A172 (cell line): ENCODE measurements at regions not wholly inside any gene's neighbourhood (a gene's known extent, or its start where the extent isn't known, plus 50 kb on each side); places are given as distances from the start of the nearest gene placed in this dataset.
"Not testable (repeated sequence)": the region's sequence is repeated elsewhere in the genome, so short reads cannot be mapped to it uniquely, and the experiment has no call there.

Source experiments
- DNase-seq: peaks from one replicate; pipeline ENCODE4 v3.0.0-alpha.2; 2015; ENCODE audit warnings: low spot score

DNA sequence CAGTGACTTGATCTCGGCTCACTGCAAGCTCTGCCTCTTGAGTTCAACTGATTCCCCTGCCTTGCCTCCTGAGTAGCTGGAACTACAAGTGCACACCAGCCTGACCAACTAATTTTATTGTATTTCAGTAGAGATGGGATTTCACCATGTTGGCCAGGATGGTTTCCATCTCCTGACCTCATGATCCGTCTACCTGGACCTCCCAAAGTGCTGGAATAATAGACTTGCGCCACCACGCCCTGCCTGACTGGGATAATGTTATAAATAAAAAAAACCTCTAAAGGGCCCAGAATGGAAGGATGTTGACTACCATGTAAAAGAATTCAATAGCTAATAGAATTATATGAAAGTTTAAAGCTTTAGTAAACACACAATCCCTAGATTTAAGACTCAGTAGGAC, 91.9 kb downstream of the TSPY10 start:
- DNase-seq: no peak

DNA sequence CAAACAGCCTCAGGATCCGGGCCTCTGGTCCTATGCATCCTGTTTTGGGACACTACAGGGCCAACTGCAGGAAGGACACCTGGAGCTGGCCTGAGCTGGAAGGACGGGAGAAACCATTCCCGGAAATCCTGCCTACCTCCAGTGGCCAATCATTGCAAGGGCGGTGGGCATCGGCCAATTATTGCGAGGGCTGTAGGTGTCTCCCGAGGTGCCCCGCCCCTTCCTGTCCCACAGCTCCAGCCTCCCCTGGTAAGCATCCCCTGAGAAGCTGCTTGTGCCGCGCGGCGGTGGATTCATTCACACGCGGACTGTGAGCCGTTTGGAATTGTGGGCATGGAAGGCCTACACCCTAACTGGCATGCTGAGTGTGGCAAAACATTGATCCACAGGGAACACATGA, 95.5 kb downstream of the TSPY10 start:
- DNase-seq: peak; percentile 3

DNA sequence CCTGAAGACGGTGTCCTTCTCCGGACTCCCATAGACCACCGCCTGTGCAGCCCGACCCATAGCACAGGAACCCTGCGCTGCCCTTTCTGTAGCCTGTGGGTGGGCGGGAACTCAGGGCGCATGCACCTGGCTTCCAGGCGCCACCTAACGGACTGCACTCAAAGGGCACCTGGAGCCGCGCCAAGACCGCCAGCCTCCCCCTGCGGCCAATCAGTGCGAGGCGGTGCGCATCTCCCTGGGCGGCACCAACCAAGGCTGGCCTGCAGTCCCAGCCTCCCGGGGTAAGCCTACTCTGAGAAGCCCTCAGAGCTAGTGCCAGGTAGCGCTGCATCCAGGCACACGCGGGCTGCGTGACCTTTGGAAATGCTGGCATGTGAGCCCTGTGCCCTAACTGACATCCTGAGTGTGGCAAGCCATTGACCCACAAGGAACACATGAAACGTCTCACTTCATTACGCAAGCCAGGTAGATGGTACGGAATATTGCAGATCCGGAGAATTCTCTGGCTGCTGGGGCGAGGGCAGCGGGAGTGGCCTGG, 113.0 kb downstream of the TSPY10 start:
- DNase-seq: not testable (repeated sequence)

DNA sequence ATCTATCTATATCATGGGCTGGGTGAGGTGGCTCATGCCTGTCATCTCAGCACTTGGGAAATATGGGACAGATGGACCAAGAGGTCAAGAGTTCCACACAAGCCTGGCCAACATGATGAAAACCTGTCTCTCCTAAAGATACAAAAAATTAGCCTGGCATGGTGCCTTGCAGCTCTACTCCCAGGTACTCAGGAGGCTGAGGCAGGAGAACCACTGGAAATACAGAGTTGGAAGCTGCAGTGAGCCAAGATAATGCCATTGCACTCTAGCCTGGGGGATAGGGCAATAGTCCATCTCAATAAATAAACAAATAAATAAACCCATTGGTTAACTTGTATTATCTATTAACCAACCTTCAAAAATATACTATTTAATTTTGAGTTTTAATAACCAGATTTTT, 138.5 kb downstream of the TSPY10 start:
- not testable (repeated sequence) for DNase-seq

DNA sequence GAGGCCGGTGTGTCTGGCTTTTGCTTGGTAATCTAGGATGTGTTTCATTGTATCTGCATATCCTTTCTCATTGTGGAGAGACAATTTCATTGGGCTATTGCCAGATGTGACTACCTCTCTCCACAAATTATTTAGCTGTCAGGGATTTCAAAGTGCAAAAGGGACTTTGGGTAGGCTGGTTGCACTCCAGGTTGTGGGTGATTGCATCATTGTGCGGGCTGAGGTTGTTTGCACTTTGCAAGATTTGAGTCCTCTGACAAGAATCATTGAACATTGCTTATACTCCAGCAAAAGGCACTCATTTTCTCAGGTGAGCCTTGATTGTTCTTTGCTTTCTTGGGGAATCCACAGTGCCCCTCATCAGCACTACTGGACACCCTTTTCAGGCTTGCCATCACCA, 164.8 kb downstream of the TSPY10 start:
- not testable (repeated sequence) for DNase-seq

DNA sequence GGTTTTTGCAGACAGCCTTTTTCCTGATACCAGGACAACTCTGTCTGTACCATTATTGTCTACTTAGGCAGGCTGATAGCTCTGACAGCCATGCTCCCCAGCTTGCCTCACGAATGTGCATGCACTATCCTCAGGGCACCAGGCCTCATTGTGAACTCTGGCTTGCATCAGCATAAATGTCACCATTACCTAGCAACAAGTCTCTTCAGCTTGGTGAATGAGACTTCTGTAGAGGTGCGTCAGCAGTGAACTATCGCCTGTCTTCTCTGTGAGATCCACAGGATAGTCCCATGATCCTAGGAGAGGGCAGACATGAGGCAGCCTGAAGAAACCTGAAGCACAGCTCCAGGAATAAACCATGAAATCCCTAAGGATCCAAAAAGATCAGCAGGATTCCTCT, 189.3 kb downstream of the TSPY10 start:
- not testable (repeated sequence) for DNase-seq

DNA sequence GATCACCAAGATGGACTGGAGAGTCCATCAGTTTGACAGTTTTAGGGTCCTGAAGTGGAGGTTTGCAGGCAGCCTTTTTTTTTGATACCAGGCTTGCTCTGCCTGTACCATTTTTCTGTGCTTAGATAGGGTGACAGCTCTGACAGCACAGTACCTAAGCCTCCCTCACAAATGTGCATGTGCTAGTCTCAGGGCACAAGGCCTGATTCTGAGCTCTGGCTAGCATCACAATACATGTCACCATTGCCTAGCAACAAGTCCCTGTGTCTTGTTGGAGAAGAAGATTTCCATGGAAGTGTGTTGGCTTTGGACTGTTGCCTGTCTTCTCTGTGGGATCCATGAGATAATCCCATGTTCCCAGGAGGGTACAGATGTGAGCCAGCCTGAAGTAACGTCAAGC, 191.1 kb downstream of the TSPY10 start:
- not testable (repeated sequence) for DNase-seq

DNA sequence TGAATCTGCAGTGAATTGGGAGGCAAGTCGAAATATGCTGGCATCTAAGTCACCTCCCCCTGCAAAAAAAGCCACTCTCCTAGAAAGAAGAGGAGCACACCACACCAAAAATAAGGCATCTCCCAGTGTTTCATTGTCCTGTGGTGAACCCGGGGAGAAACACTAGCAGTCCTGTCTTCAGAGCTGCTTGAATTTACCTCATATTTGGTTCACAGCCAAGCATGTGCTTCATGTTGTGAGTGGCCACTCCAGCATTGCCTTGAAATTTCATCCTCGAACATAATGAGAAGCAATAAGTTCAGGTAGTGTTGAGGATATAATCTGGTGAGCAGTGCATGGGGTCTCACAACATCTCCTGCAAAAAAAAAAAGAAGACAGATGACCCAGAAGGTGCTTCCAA, 191.9 kb downstream of the TSPY10 start:
- DNase-seq: not testable (repeated sequence)

DNA sequence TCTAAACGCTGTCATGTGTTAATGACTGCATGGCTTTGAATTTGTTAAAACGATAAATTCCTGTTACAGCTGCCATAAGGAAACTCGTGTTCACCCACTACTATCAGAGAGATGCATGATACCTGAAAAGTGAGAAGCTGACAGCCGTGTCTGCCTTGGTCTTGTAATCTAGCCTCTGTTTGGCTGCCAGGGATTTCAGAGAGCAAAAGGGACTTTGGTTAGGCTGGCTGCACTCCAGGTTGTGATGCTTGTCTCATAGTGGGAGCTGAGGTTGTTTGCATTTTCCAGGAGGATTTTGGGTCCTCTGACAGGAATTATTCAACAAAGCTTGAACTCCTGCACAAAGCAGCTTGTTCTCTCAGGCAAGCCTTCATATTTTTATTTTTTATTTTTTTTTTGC, 209.9 kb downstream of the TSPY10 start:
- DNase-seq: not testable (repeated sequence)

DNA sequence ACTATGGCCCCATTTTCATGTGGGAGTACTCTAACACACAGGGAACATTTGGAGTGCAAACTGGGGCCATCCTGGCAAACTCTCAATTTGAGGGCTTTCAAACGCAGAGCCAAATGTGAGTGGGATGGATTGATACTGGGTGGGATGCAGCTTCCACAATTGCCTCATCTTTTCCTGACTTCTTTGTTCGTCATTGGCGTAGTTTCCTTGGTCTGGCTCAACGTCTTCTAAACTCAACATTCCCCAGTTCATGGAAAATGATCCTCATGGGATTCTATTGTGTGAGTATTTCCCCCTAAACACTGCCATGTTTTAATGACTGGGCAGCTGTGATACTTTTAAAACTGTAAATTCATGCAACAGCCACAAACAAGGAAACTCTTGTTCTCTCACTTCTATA, 228.3 kb downstream of the TSPY10 start:
- not testable (repeated sequence) for DNase-seq

DNA sequence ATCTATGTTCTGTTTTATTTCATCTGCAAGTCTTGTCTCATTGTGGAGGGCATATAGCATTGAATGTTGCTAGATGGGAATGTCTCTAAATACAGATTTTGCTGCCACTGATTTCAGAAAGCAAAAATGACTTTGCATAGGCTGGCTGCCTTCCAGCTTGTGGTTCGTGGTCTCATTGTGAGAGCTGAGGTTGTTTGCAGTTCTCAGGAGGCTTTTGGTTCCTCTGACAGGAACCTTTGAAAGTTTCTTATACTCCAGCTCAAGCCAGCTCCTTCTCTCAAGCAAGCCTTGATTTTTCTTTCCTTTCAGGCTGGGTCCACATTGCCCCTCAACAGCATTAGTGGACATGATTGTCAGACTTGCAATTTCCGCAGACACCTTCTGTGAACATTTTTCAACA, 229.8 kb downstream of the TSPY10 start:
- not testable (repeated sequence) for DNase-seq

DNA sequence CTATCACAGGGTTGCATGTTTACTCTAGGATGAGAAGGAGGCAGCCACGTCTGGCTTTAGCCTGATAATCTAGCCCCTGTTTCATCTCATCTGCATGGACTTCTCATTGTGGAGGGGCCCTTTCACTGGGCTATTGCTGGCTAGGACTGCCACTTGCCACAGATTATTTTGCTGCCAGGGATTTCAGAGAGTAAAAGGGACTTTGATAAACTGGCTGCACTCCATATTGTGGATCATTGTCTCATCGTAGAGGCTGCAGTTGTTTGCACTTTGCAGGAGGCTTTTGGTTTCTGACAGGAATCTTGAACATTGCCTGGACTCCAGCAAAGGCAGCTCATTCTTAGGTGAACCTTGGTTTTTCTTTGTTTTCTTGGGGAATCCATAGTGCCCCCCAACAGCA, 234.8 kb downstream of the TSPY10 start:
- DNase-seq: not testable (repeated sequence)

DNA sequence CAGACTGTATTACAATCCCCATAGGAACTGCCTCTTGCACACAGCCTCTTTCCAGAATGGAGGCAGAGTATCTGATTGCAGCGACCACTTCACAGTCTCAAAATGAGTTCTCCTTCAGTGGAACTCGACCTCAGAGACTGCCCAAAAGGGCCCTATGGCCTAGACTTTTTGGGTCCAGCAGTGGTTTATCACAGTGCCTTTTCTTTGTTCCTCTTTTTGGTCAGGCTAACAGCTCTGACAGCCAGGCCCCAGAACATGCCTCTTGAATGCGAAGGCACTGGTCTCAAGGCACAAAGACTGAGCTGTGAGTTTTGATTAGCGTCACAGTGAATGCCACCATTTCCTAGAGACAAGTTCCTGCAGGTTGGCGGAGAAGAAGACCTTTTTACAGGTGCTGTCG, 241.6 kb downstream of the TSPY10 start:
- not testable (repeated sequence) for DNase-seq

DNA sequence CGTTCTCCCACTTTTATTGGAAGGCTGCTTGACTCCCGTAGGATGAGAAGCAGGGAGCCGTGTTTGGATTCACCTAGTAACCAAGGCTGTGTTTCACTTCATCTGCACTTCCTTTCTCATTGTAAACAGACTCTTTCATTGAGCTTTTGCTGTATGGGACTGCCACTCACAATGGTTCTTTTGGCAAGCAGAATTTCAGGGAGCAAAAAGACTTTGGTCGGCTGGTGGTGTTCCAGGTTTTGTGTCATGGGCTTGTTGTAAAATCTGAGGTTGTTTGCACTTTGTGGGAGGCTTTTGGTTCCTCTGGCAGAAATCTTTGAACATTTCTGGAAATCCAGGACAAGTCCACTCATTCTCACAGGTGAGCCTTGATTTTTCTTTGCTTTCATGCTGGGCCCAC, 243.4 kb downstream of the TSPY10 start:
- DNase-seq: not testable (repeated sequence)

DNA sequence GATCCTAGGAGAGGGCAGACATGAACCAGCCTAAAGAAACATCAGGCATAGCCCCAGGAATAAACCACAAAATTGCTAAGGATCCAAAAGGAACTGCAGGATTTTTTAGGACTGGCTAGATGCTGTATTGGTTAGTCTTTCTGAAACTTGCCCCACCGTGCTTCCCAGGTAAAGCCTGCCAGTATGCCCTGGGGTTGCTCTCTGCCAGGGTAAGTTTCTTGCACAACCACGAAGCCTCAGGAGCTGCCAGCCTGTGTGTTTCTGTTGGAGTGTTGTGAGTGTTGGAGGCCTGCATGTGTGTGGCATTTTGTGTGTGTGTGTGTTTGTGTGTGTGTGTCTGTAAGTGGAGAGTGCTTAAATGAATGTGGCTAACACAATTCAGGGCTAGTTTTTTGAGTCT, 244.4 kb downstream of the TSPY10 start:
- DNase-seq: not testable (repeated sequence)

DNA sequence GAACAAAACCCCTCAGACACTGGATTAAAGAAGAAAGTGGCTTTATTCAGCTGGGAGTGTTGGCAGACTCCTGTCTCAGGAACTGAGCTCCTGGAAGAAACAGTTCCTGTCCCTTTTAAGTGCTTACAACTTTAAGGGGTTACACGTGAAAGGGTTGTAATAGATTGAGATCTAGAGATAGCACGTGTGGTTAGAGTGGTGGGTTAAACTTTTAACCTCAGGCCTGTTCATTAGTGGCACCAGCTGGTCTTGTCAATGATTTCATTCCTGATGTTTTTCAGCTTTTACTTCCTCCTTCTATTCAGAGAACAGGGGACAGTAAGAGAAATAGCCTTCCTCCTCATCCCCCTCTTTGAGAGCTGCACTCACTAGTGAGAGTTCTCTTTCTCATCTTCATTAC, 247.1 kb downstream of the TSPY10 start:
- not testable (repeated sequence) for DNase-seq

DNA sequence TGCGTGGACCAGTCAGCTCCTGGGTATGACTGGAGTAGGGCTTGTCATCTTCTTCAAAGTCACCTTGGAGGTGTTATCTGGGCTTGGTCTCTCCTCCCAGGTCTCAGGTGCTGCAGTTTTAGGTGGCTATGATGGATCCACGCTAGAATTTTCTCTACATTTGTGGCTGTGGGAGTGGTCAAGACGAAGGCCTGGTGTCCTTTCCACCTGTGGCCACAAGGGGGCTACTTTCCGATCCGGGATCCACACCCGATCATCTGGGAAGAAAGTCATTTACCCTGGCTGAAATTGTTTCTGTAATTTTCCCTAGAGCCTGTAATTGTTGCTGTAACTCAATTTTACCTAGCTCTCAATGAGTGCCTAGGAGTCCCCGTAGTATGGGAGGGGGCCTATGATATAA, 248.0 kb downstream of the TSPY10 start:
- DNase-seq: not testable (repeated sequence)

DNA sequence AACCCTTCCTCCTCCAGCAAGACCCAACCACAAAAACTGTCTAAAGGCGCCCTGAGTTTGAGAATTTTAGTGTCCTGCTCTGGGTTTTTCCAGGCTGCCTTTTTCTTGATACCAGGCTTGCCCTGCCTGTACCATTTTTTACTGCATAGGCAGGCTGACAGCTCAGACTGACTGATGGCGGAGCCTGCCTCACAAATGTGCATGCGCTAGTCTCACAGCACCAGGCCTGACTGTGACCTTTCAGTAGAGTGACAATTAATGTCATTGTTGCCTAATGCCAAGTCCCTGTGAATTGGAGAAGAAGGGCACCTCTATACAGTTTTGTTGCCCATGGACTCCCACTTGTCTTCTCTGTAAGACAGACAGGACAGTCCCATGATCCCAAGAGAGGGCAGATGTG, 253.9 kb downstream of the TSPY10 start:
- DNase-seq: not testable (repeated sequence)

DNA sequence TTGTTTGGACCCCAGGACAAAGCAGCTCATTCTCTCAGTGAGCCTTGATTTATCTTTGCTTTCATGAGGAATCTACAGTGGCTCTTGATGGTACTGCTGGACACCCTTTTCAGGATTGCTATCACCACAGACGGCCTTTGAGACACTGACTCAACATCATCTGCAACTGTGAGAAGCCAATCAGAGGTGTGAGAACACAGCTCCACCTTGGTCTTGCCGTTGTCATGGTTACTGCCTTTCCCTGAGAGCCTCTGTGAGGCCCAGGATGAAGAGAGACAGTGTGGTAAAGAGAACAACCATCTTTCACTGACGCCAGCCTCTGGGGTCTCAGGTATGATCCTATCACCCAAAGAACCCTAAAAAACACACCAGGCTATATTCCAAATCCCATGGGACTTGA, 270.2 kb downstream of the TSPY10 start:
- DNase-seq: not testable (repeated sequence)

DNA sequence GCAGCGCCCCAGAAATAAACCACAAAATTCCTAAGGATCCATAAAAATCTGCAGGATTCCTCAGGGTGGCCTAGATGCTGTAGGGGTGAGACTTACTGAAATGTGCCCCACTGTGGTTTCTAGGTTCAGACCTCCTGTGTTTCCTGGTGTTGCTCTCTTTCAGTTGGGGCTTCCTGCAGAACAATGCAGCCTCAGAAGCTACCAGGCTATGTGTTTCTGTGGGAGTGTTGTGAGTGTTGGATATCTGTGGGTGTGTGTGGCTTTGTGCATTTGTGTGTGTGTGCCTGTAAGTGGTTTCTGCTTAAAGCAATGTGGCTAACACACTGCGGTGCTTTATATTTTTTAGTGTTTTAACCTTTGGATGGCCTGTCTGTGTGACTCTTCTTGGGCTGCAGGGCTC, 277.6 kb downstream of the TSPY10 start:
- no peak for DNase-seq
